ENCODE measurements at regions not wholly inside any gene's neighbourhood (a gene's known extent, or its start where the extent isn't known, plus 50 kb on each side); places are given as distances from the start of the nearest gene placed in this dataset.

DNA sequence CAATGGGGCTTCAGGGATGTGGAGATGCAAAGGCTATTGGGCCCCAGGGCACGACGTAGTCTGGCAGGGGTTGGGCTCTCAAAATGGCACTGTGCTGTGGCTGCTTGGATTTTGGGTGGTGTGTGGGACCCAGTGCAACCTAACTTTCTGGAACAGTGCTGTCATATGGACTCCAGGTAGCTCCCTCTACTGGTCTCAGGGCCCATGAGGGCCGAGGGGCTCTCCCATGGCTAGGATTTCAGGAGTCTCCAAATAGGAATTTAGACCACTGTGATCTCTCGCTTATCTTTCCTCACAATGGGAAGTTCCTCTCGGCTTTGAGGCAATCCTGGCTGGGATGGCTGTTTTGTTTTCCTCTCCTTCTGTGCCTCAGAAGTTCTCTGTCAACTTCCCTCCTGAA, 68.2 kb upstream of the MUCL1 start:
- H3K79me2 ChIP-seq (ENCODE audit: insufficient read depth, low read length), result no peaks in the 10 kb centered on the region
- H2BK12ac ChIP-seq (ENCODE audit: insufficient read length, low read depth, low read length), result no peak overlapping the region
- H3T11ph ChIP-seq (ENCODE audit: low read length), result no peak overlapping the region
- H3K4ac ChIP-seq (ENCODE audit: low read depth, low read length), result no peak overlapping the region
- H3K4me1 Mint-ChIP-seq, result peaks cover 6 to 9% of the 10 kb centered on the region in 2 experiments
- H3K4me1 ChIP-seq (ENCODE audit: insufficient read depth, low read length), result no peaks in the 10 kb centered on the region
- WGBS (ENCODE audit: extremely low coverage, insufficient read length, low lambda C conversion rate), result no CpG with 5 or more reads among the region's 5 CpGs
- H2BK120ac ChIP-seq (ENCODE audit: low read depth, low read length, poor library complexity, severe bottlenecking), result no peak overlapping the region
- H3K4me3 Mint-ChIP-seq, result no peak overlapping the region
- H4K8ac ChIP-seq (replicated peaks; ENCODE audit: insufficient read length, low read depth, low read length), result no peak overlapping the region
- H3K27ac ChIP-seq (ENCODE audit: insufficient read length, low read depth, low read length), result no peak overlapping the region
- no peak overlapping the region for H2AFZ ChIP-seq (ENCODE audit: low read length)
- peaks cover 26 to 27% of the 10 kb centered on the region in 2 experiments for H3K9me3 Mint-ChIP-seq
- no peak overlapping the region for H2BK20ac ChIP-seq (ENCODE audit: low read depth, low read length, poor library complexity, severe bottlenecking)
- TF ChIP-seq, protein P1, sequence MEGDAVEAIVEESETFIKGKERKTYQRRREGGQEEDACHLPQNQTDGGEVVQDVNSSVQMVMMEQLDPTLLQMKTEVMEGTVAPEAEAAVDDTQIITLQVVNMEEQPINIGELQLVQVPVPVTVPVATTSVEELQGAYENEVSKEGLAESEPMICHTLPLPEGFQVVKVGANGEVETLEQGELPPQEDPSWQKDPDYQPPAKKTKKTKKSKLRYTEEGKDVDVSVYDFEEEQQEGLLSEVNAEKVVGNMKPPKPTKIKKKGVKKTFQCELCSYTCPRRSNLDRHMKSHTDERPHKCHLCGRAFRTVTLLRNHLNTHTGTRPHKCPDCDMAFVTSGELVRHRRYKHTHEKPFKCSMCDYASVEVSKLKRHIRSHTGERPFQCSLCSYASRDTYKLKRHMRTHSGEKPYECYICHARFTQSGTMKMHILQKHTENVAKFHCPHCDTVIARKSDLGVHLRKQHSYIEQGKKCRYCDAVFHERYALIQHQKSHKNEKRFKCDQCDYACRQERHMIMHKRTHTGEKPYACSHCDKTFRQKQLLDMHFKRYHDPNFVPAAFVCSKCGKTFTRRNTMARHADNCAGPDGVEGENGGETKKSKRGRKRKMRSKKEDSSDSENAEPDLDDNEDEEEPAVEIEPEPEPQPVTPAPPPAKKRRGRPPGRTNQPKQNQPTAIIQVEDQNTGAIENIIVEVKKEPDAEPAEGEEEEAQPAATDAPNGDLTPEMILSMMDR (conservative IDR thresholded peaks at IDR 0.05), result peak; percentile 48
- no peak overlapping the region for H3K23ac ChIP-seq (ENCODE audit: insufficient read length, low read depth, low read length)
- no peak overlapping the region for H2AK5ac ChIP-seq (ENCODE audit: insufficient read length, low read length)
- no peak overlapping the region for H4K5ac ChIP-seq (ENCODE audit: insufficient read length, low read depth, low read length)
- H3K14ac ChIP-seq (ENCODE audit: insufficient read depth, low read length), result no peak overlapping the region
- H3K27ac Mint-ChIP-seq, result no peak overlapping the region; a peak in 1 of 7 replicates
- H3K79me1 ChIP-seq (ENCODE audit: insufficient read depth, low read depth, low read length, poor library complexity, severe bottlenecking), result no peaks in the 10 kb centered on the region
- no peaks in the 10 kb centered on the region for H3K9me3 ChIP-seq (ENCODE audit: control insufficient read depth, low read depth, low read length)
- no peak overlapping the region for H4K91ac ChIP-seq (ENCODE audit: insufficient read length, low read depth, low read length)
- peak; percentile 51 for DNase-seq
- no peak overlapping the region for H3K4me2 ChIP-seq (ENCODE audit: insufficient read depth, insufficient read length, low read length)
- no peak overlapping the region for H3K18ac ChIP-seq (ENCODE audit: insufficient read length, low read depth, low read length)
- no peaks in the 10 kb centered on the region for H3K23me2 ChIP-seq (ENCODE audit: insufficient read length, low read depth, low read length, poor library complexity, severe bottlenecking)
- H3K56ac ChIP-seq (ENCODE audit: insufficient read length, low read depth, low read length), result no peak overlapping the region
- no peak overlapping the region for H3K9ac ChIP-seq (ENCODE audit: extremely low read depth, insufficient read length, low read length)
- no peaks in the 10 kb centered on the region for H4K20me1 ChIP-seq (ENCODE audit: control insufficient read depth, insufficient read depth, insufficient read length)
- peaks cover 3 to 22% (median 4%) of the 10 kb centered on the region in 3 experiments; a peak in 6 of 7 replicates for H3K36me3 Mint-ChIP-seq (ENCODE audit: insufficient read depth in 1 of 3, low read depth in 3 of 3)
- H3K27me3 Mint-ChIP-seq (ENCODE audit: low read depth), result no peaks in the 10 kb centered on the region
- no peak overlapping the region for H2BK5ac ChIP-seq (ENCODE audit: insufficient read length, low read length)
- no peak overlapping the region for H2BK15ac ChIP-seq (ENCODE audit: low read depth, low read length)
- H3K27me3 ChIP-seq (ENCODE audit: insufficient read depth, low read length), result no peaks in the 10 kb centered on the region

Data from H9 (cell line).